ENCODE measurements at regions not wholly inside any gene's neighbourhood (a gene's known extent, or its start where the extent isn't known, plus 50 kb on each side); places are given as distances from the start of the nearest gene placed in this dataset.
A peak's percentile ranks its signal among the peaks of the same experiment; 100 is the strongest.
"Not testable (repeated sequence)": the region's sequence is repeated elsewhere in the genome, so short reads cannot be mapped to it uniquely, and the experiment has no call there.

DNA sequence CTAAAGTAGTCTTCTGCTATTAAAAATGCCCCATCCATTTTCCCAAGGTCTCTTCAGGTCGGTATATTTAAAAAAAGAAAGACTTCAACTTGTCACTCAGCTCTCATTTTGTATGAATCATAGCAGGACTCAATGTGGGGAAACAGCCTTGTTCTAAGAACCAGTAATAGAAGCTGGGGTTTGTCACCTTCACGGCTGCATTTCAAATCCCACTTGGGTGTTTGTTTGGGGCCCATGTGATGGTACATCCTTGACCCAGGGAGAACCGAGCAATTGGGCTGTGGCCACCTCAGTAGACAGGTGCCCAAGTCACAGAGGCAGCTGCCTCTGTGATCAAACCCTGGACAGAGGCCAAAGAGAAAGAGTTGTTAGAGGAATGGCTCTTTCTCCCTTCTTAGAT, 70.3 kb upstream of the ARL8B start:
- TF ChIP-seq, protein P1, sequence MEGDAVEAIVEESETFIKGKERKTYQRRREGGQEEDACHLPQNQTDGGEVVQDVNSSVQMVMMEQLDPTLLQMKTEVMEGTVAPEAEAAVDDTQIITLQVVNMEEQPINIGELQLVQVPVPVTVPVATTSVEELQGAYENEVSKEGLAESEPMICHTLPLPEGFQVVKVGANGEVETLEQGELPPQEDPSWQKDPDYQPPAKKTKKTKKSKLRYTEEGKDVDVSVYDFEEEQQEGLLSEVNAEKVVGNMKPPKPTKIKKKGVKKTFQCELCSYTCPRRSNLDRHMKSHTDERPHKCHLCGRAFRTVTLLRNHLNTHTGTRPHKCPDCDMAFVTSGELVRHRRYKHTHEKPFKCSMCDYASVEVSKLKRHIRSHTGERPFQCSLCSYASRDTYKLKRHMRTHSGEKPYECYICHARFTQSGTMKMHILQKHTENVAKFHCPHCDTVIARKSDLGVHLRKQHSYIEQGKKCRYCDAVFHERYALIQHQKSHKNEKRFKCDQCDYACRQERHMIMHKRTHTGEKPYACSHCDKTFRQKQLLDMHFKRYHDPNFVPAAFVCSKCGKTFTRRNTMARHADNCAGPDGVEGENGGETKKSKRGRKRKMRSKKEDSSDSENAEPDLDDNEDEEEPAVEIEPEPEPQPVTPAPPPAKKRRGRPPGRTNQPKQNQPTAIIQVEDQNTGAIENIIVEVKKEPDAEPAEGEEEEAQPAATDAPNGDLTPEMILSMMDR (IDR thresholded peaks at IDR 0.05; ENCODE audit: extremely low read depth, low read depth, low read length) = no peak
- no peak overlapping the region for H3K4me3 ChIP-seq (ENCODE audit: insufficient read depth, low read length)
- no peaks in the 10 kb centered on the region for H3K79me2 ChIP-seq (ENCODE audit: insufficient read depth, low read length)
- H3K4me1 ChIP-seq (ENCODE audit: insufficient read depth, low read length) = peaks cover 15% of the 10 kb centered on the region
- no peaks in the 10 kb centered on the region for H3K9me3 ChIP-seq (ENCODE audit: low read depth, low read length)
- no peak for DNase-seq (ENCODE audit: insufficient read length, low spot score, missing footprints)
- no peak overlapping the region for H3K27ac ChIP-seq (ENCODE audit: low read depth, low read length)
- H3K36me3 ChIP-seq (ENCODE audit: insufficient read depth, low read length) = no peaks in the 10 kb centered on the region
- no peaks in the 10 kb centered on the region for H4K20me1 ChIP-seq (ENCODE audit: insufficient read depth, low read length)
- H3K27me3 ChIP-seq (ENCODE audit: insufficient read depth, low read length) = no peaks in the 10 kb centered on the region
- H3K4me2 ChIP-seq (ENCODE audit: insufficient read depth, low read length) = no peak overlapping the region
- H2AFZ ChIP-seq (ENCODE audit: low read length) = no peak overlapping the region

GRCh38 chr3:5052247-5052646, 69.8 kb upstream of the ARL8B start:
- no peaks in the 10 kb centered on the region for H3K27me3 ChIP-seq (ENCODE audit: insufficient read depth, low read length)
- H3K9me3 ChIP-seq (ENCODE audit: low read depth, low read length) = no peaks in the 10 kb centered on the region
- H3K4me1 ChIP-seq (ENCODE audit: insufficient read depth, low read length) = peaks cover 17% of the 10 kb centered on the region
- H3K4me3 ChIP-seq (ENCODE audit: insufficient read depth, low read length) = no peak overlapping the region
- no peak overlapping the region for H3K4me2 ChIP-seq (ENCODE audit: insufficient read depth, low read length)
- no peak for DNase-seq (ENCODE audit: insufficient read length, low spot score, missing footprints)
- TF ChIP-seq, protein P1 (IDR thresholded peaks at IDR 0.05; ENCODE audit: extremely low read depth, low read depth, low read length) = no peak
- H4K20me1 ChIP-seq (ENCODE audit: insufficient read depth, low read length) = no peaks in the 10 kb centered on the region
- no peak overlapping the region for H2AFZ ChIP-seq (ENCODE audit: low read length)
- H3K36me3 ChIP-seq (ENCODE audit: insufficient read depth, low read length) = no peaks in the 10 kb centered on the region
- H3K79me2 ChIP-seq (ENCODE audit: insufficient read depth, low read length) = no peaks in the 10 kb centered on the region
- H3K27ac ChIP-seq (ENCODE audit: low read depth, low read length) = peak overlapping the region; percentile 94

GRCh38 chr3:5053021-5053831, 68.9 kb upstream of the ARL8B start:
- H3K27me3 ChIP-seq (ENCODE audit: insufficient read depth, low read length) = no peaks in the 10 kb centered on the region
- TF ChIP-seq, protein P1 (IDR thresholded peaks at IDR 0.05; ENCODE audit: extremely low read depth, low read depth, low read length) = no peak
- no peaks in the 10 kb centered on the region for H3K36me3 ChIP-seq (ENCODE audit: insufficient read depth, low read length)
- no peaks in the 10 kb centered on the region for H4K20me1 ChIP-seq (ENCODE audit: insufficient read depth, low read length)
- H3K4me1 ChIP-seq (ENCODE audit: insufficient read depth, low read length) = peaks cover 25% of the 10 kb centered on the region
- H3K9me3 ChIP-seq (ENCODE audit: low read depth, low read length) = no peaks in the 10 kb centered on the region
- peak overlapping the region; percentile 94 for H3K27ac ChIP-seq (ENCODE audit: low read depth, low read length)
- peak overlapping the region; percentile 44 for H2AFZ ChIP-seq (ENCODE audit: low read length)
- no peaks in the 10 kb centered on the region for H3K79me2 ChIP-seq (ENCODE audit: insufficient read depth, low read length)
- DNase-seq (ENCODE audit: insufficient read length, low spot score, missing footprints) = no peak
- peak overlapping the region; percentile 22 for H3K4me3 ChIP-seq (ENCODE audit: insufficient read depth, low read length)
- peak overlapping the region; percentile 62 for H3K4me2 ChIP-seq (ENCODE audit: insufficient read depth, low read length)

DNA sequence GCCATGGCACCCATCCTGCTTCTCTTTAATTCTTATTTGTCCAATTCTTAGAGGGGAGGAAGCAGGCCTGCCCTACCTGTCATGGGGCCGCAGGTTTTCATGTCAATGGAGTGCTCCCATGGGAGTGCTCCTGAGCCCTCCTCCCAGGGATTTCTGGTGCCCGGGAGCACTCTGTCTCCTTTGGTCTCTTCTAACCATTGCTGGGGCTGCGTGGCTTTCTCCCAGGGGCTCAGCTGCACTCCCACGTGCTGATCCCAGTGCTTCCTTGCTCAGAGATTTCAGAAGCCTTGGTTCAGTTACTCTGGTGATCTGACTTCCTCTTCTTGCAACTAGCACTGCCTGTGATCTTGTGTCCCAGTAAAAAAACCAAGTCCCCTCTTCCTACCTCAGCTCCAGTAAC, 68.0 kb upstream of the ARL8B start:
- H3K4me1 ChIP-seq (ENCODE audit: insufficient read depth, low read length) = peaks cover 31% of the 10 kb centered on the region
- peak overlapping the region; percentile 94 for H3K27ac ChIP-seq (ENCODE audit: low read depth, low read length)
- H3K4me2 ChIP-seq (ENCODE audit: insufficient read depth, low read length) = no peak overlapping the region
- no peaks in the 10 kb centered on the region for H3K79me2 ChIP-seq (ENCODE audit: insufficient read depth, low read length)
- peak overlapping the region; percentile 32 for H2AFZ ChIP-seq (ENCODE audit: low read length)
- no peaks in the 10 kb centered on the region for H3K27me3 ChIP-seq (ENCODE audit: insufficient read depth, low read length)
- H3K9me3 ChIP-seq (ENCODE audit: low read depth, low read length) = no peaks in the 10 kb centered on the region
- H3K4me3 ChIP-seq (ENCODE audit: insufficient read depth, low read length) = no peak overlapping the region
- H3K36me3 ChIP-seq (ENCODE audit: insufficient read depth, low read length) = no peaks in the 10 kb centered on the region
- TF ChIP-seq, protein P1 (IDR thresholded peaks at IDR 0.05; ENCODE audit: extremely low read depth, low read depth, low read length) = no peak
- DNase-seq (ENCODE audit: insufficient read length, low spot score, missing footprints) = no peak
- no peaks in the 10 kb centered on the region for H4K20me1 ChIP-seq (ENCODE audit: insufficient read depth, low read length)

DNA sequence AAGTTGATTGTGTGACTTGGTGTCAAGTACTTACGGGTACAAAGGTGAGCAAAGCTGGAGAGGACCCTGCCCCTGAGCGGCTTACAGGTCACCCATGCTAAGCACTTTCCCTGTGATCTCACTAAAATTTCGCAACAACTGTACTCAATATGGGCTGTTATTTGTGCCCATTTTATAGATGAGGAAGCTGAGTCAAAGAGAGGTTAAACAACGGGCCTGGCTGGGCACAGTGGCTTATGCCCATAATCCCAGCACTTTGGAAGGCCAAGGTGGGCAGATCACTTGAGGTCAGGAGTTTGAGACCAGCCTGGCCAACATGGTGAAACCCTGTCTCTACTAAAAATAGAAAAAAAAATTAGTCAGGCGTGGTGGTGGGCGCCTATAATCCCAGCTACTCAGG, 67.5 kb upstream of the ARL8B start:
- DNase-seq (ENCODE audit: insufficient read length, low spot score, missing footprints); H2AFZ ChIP-seq (ENCODE audit: low read length); H4K20me1 ChIP-seq (ENCODE audit: insufficient read depth, low read length); H3K9me3 ChIP-seq (ENCODE audit: low read depth, low read length); H3K4me3 ChIP-seq (ENCODE audit: insufficient read depth, low read length); H3K27me3 ChIP-seq (ENCODE audit: insufficient read depth, low read length); H3K4me2 ChIP-seq (ENCODE audit: insufficient read depth, low read length); H3K36me3 ChIP-seq (ENCODE audit: insufficient read depth, low read length); H3K79me2 ChIP-seq (ENCODE audit: insufficient read depth, low read length): not testable (repeated sequence)
- peak overlapping the region; percentile 94 for H3K27ac ChIP-seq (ENCODE audit: low read depth, low read length)
- H3K4me1 ChIP-seq (ENCODE audit: insufficient read depth, low read length) = peaks cover 31% of the 10 kb centered on the region

Data from osteoblast (primary cell).